ENCODE measurements at regions not wholly inside any gene's neighbourhood (a gene's known extent, or its start where the extent isn't known, plus 50 kb on each side); places are given as distances from the start of the nearest gene placed in this dataset.

DNA sequence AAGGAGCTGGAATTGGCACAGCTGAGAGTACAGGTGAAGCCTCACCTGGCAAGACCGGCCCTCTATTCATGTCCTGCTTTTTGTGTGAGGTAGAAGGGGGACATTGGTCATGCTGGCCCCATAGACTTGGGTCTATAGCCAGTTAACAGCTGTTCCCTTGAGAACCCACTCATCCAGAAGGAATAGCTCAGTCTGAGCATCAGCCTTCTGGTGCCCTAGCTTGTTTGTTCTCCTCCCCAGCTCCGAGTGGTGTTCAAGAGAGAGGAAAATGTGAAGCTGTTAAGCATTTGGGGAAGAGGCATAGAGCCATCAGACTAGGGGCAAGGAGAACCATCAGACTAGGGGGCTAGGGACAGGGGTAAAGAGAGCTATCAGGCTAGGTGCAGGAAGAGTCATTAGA lies 290.9 kb downstream of the SIPA1L2 start:
- Histone ChIP-seq H3K14ac (ENCODE audit: insufficient read length) (no peak overlapping the region), H3K9me3 (ENCODE audit: insufficient read depth in 2 of 2, low read depth in 1 of 2, low read length in 1 of 2) (no peaks in the 10 kb centered on the region), H3K23me2 (ENCODE audit: low read depth, low read length) (no peaks in the 10 kb centered on the region), H4K20me1 (replicated peaks in 1 of 2; ENCODE audit: control insufficient read depth in 1 of 2, insufficient read depth in 2 of 2, low read length in 2 of 2) (no peaks in the 10 kb centered on the region), H3K18ac (ENCODE audit: extremely low read depth, low read length) (no peak overlapping the region), H4K8ac (ENCODE audit: extremely low read depth, insufficient read depth, low read length) (no peak overlapping the region), H4K91ac (replicated peaks; ENCODE audit: insufficient read length, low read length) (no peak overlapping the region), H3K9ac (replicated peaks in 1 of 4; ENCODE audit: extremely low read depth in 1 of 4, low read depth in 3 of 4, low read length in 3 of 4) (no peak overlapping the region), H2AFZ (ENCODE audit: low read length) (no peak overlapping the region), H2BK20ac (ENCODE audit: low read length) (no peak overlapping the region), H2BK120ac (replicated peaks; ENCODE audit: low read depth, low read length) (no peak overlapping the region), H3K56ac (replicated peaks; ENCODE audit: insufficient read length, low read depth, low read length) (no peak overlapping the region), H4K5ac (ENCODE audit: insufficient read length, low read depth, low read length) (no peak overlapping the region), H3K4ac (replicated peaks; ENCODE audit: insufficient read length, low read depth, low read length) (no peak overlapping the region), H3K4me2 (ENCODE audit: insufficient read depth in 1 of 2, low read depth in 2 of 2, low read length in 2 of 2) (no peak overlapping the region), H3K4me1 (replicated peaks in 1 of 4; ENCODE audit: control insufficient read depth in 3 of 4, insufficient read depth in 4 of 4, low read length in 3 of 4) (no peaks in the 10 kb centered on the region), H3K79me2 (ENCODE audit: control insufficient read depth in 1 of 2, insufficient read depth in 2 of 2, low read length in 2 of 2) (no peaks in the 10 kb centered on the region), H3K36me3 (ENCODE audit: control insufficient read depth in 2 of 4, insufficient read depth in 4 of 4, low read length in 3 of 4) (no peaks in the 10 kb centered on the region), H2BK15ac (ENCODE audit: low read length) (no peak overlapping the region), H3K27me3 (replicated peaks in 1 of 4; ENCODE audit: control insufficient read depth in 3 of 4, extremely low read depth in 1 of 4, insufficient read depth in 3 of 4, low read length in 3 of 4) (no peaks in the 10 kb centered on the region; a peak in 1 of 7 replicates), H3K4me3 (ENCODE audit: extremely low read depth in 1 of 4, insufficient read depth in 2 of 4, low read depth in 3 of 4, low read length in 4 of 4) (no peak overlapping the region), H3K79me1 (ENCODE audit: low read depth, low read length) (no peaks in the 10 kb centered on the region), H3K23ac (ENCODE audit: insufficient read length) (no peak overlapping the region), H2AK5ac (ENCODE audit: low read depth, low read length) (no peak overlapping the region), H2BK5ac (ENCODE audit: low read depth, low read length) (no peak overlapping the region), H2BK12ac (ENCODE audit: low read depth, low read length) (no peak overlapping the region), H3K27ac (ENCODE audit: low read depth, low read length) (no peak overlapping the region)
- DNase-seq (ENCODE audit: low read depth in 1 of 2, low spot score in 2 of 2): no peak
- WGBS, 2 experiments (ENCODE audit: extremely low coverage in 1 of 2, insufficient coverage in 1 of 2, insufficient read length in 1 of 2, insufficient replicate concordance in 2 of 2, low coverage in 1 of 2, low lambda C conversion rate in 2 of 2, missing lambda C conversion rate in 1 of 2): 50% methylated on average over 2 of the region's 2 CpGs; no CpG with 5 or more reads in 1 of the 2 experiments
- no peak for FAIRE-seq
- ChIA-PET CTCF (ENCODE audit: partially characterized antibody) (interaction anchor here (2.9 kb wide), 1 partner anchor 10 kb away, joined by 12 read pairs; no protein-coding TSS in a partner anchor), POLR2A (ENCODE audit: partially characterized antibody) (no interaction called here)
- TF ChIP-seq TAF7 (optimal IDR thresholded peaks at IDR 0.05; ENCODE audit: borderline replicate concordance, low read depth, low read length) (no peak), KDM4A (IDR thresholded peaks at IDR 0.05; ENCODE audit: low read depth, low read length, severe bottlenecking) (no peak), SP4 (IDR thresholded peaks at IDR 0.05; ENCODE audit: low read length) (no peak), CREB1 (IDR thresholded peaks at IDR 0.05) (no peak), CHD2 (IDR thresholded peaks at IDR 0.05; ENCODE audit: low read length) (no peak), GTF2F1 (IDR thresholded peaks at IDR 0.05; ENCODE audit: borderline replicate concordance, low read depth, low read length) (no peak), NRF1 (IDR thresholded peaks at IDR 0.05; ENCODE audit: low read depth, low read length) (no peak), TBP (IDR thresholded peaks at IDR 0.05; ENCODE audit: low read depth, low read length) (no peak), GABPA (IDR thresholded peaks at IDR 0.05; ENCODE audit: borderline replicate concordance, insufficient read depth, low read length) (no peak)

Measured in H1 (cell line).